A549 (cell line): ENCODE measurements at regions not wholly inside any gene's neighbourhood (a gene's known extent, or its start where the extent isn't known, plus 50 kb on each side); places are given as distances from the start of the nearest gene placed in this dataset.

Source experiments
- ATAC-seq, 2 experiments: fragments of 200-7000 bp in 1 of 2; fragments of >200 bp in 1 of 2; cut with Nextera tagmentation in 1 of 2; cut with Tn5 transposase in 1 of 2; 3 replicates each; pipeline versions ENCODE4 v1.8.0 to v1.9.1; 2018 to 2020; ENCODE audit warnings: mild to moderate bottlenecking in 1 of 2, moderate library complexity in 1 of 2
- CTCF ChIA-PET: fragments of 300-600 bp; sonication (Branson Sonifier 250); formaldehyde crosslinking; extraction: SDS; loops from one replicate; lab custom pipeline; 2021; ENCODE audit warnings: antibody characterized with exemption, inconsistent platforms; lab: Yijun Ruan, JAX
- POLR2A ChIA-PET: fragments of 350-600 bp; formaldehyde crosslinking; extraction: SDS; loops from one replicate; lab custom pipeline; 2021; ENCODE audit warnings: antibody characterized with exemption, inconsistent platforms; lab: Yijun Ruan, JAX
- DNase-seq, 2 experiments: peaks; one replicate each; pipeline versions ENCODE4 v3.0.0 to v3.0.0-alpha.2; 2011 to 2016; ENCODE audit warnings: low read depth in 1 of 2, low spot score in 1 of 2
- FAIRE-seq: peaks from 2 replicates; lab custom pipeline; 2011; peaks lifted over from hg19 to GRCh38; lab: Jason Lieb, UNC
- H3K27ac ChIP-seq, 2 experiments: fragments of >200 bp; sonication (Bioruptor Twin); formaldehyde crosslinking; 3 replicates each; pipeline ENCODE4 v1.5.1; 2016 to 2017
- H3K4me1 ChIP-seq: fragments of >200 bp; sonication (Bioruptor Twin); formaldehyde crosslinking; 3 replicates; pipeline ENCODE4 v1.6.1; 2016
- H3K4me2 ChIP-seq: fragments of >200 bp; sonication (Bioruptor Twin); formaldehyde crosslinking; 3 replicates; pipeline ENCODE4 v1.6.1; 2016
- H3K4me3 ChIP-seq: fragments of >200 bp; sonication (Bioruptor Twin); formaldehyde crosslinking; 3 replicates; pipeline ENCODE4 v1.5.1; 2016
- H3K9me3 ChIP-seq: fragments of >200 bp; sonication (Bioruptor Twin); formaldehyde crosslinking; 3 replicates; pipeline ENCODE4 v1.6.1; 2016
- EHF ChIP-seq: fragments of 250-450 bp; sonication (Bioruptor Pico); IDR thresholded peaks from 2 replicates; pipeline ENCODE4 v1.5.0; 2020; ENCODE audit warnings: mild to moderate bottlenecking
- FOXS1 ChIP-seq: fragments of 250-450 bp; sonication (Bioruptor Pico); IDR thresholded peaks from 2 replicates; pipeline ENCODE4 v1.5.0; 2020; ENCODE audit warnings: mild to moderate bottlenecking, moderate library complexity
- HDAC2 ChIP-seq: fragments of 200-600 bp; sonication (generic); IDR thresholded peaks from 2 replicates; pipeline ENCODE4 v1.6.1; 2016
- HOXB13 ChIP-seq: fragments of 250-450 bp; sonication (Bioruptor Pico); IDR thresholded peaks from 2 replicates; pipeline ENCODE4 v1.5.0; 2020; ENCODE audit warnings: low read depth, mild to moderate bottlenecking, moderate library complexity
- JUNB ChIP-seq: fragments of >200 bp; sonication (Bioruptor Twin); formaldehyde crosslinking; IDR thresholded peaks from 2 replicates; pipeline ENCODE4 v1.6.1; 2016
- KDM5A ChIP-seq: fragments of 200-600 bp; sonication (generic); IDR thresholded peaks from 2 replicates; pipeline ENCODE4 v1.6.1; 2016; ENCODE audit warnings: antibody characterized with exemption, mild to moderate bottlenecking
- PHF8 ChIP-seq: fragments of 200-600 bp; sonication (generic); IDR thresholded peaks from 2 replicates; pipeline ENCODE4 v1.6.1; 2016; ENCODE audit warnings: low read depth, mild to moderate bottlenecking, antibody characterized with exemption, moderate library complexity, borderline replicate concordance
- RAD21 ChIP-seq, 2 experiments: fragments of >200 bp in 1 of 2; sonication (Bioruptor Twin) in 1 of 2; formaldehyde crosslinking in 1 of 2; IDR thresholded peaks in 1 of 2; conservative IDR thresholded peaks in 1 of 2; 2 replicates in 1 of 2; 3 replicates in 1 of 2; pipeline ENCODE4 v1.6.1; 2012 to 2018; ENCODE audit warnings: inconsistent platforms in 1 of 2
- RARB ChIP-seq: fragments of 250-450 bp; sonication (Bioruptor Pico); IDR thresholded peaks from 2 replicates; pipeline ENCODE4 v1.8.0; 2021; ENCODE audit warnings: mild to moderate bottlenecking, moderate library complexity
- RCOR1 ChIP-seq: fragments of 150-350 bp; IDR thresholded peaks from 2 replicates; pipeline ENCODE4 v1.6.1; 2014; ENCODE audit warnings: antibody characterized with exemption, low read length, low read depth
- SREBF2 ChIP-seq: fragments of 450-650 bp; IDR thresholded peaks from 2 replicates; pipeline ENCODE4 v1.6.1; 2014; ENCODE audit warnings: mild to moderate bottlenecking, moderate library complexity
- ZC3H11A ChIP-seq: fragments of 450-650 bp; IDR thresholded peaks from 2 replicates; pipeline ENCODE4 v1.6.1; 2014; ENCODE audit warnings: antibody characterized with exemption, mild to moderate bottlenecking
- ZFP36 ChIP-seq: fragments of 450-650 bp; IDR thresholded peaks from 2 replicates; pipeline ENCODE4 v1.6.1; 2014; ENCODE audit warnings: borderline replicate concordance; ENCODE audit not compliant: partially characterized antibody
- ZNF302 ChIP-seq: fragments of 250-450 bp; sonication (Bioruptor Pico); IDR thresholded peaks from 2 replicates; pipeline ENCODE4 v1.9.0; 2021; ENCODE audit warnings: inconsistent platforms, mild to moderate bottlenecking, moderate library complexity
- WGBS: methylation state at CpG from one replicate; pipeline ENCODE4 v1.1.6; 2017; ENCODE audit errors: missing lambda C conversion rate; 5-methylcytosine and 5-hydroxymethylcytosine counted together
- TF ChIP-seq, protein P1 (sequence below): fragments of 200-600 bp; sonication (generic); IDR thresholded peaks from 2 replicates; pipeline ENCODE4 v1.6.1; 2016; ENCODE audit warnings: antibody characterized with exemption, mild to moderate bottlenecking, moderate library complexity
- TF ChIP-seq, protein P2 (sequence below): fragments of 150-350 bp; IDR thresholded peaks from 2 replicates; pipeline ENCODE4 v1.6.1; 2014; ENCODE audit warnings: low read depth, mild to moderate bottlenecking, low read length
- TF ChIP-seq, protein P3 (sequence below): IDR thresholded peaks from 2 replicates; pipeline ENCODE4 v1.6.1; 2012; ENCODE audit warnings: low read depth, borderline replicate concordance
- TF ChIP-seq, protein P4 (sequence below): fragments of >200 bp; sonication (Bioruptor Twin); formaldehyde crosslinking; IDR thresholded peaks from 3 replicates; pipeline ENCODE4 v1.6.1; 2016
- TF ChIP-seq, protein P5 (sequence below): IDR thresholded peaks from 2 replicates; pipeline ENCODE4 v1.6.1; 2012
- TF ChIP-seq, protein P6 (sequence below): fragments of 450-650 bp; IDR thresholded peaks from 2 replicates; pipeline ENCODE4 v1.6.1; 2014; ENCODE audit warnings: antibody characterized with exemption

DNA sequence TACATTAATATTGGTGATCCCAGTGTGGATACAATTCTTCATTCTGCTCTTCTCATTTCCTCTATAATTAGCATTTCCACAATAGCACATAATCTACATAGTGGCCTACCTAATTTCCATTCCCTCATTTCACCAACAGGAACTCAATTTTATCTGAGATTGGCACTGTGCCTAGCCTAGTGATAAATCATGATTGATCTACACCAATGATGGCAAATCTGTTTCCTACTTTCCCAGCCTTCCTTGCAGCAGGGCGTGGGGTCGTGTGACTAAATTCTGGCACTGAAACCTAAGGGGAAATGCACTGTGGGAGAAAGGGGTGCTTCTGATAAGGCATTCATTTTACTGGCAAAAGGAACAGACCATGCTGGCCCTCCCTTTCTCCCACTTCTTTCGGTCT, 66.6 kb upstream of the TOM1L1 start (continued):
- TF ChIP-seq, protein P1, sequence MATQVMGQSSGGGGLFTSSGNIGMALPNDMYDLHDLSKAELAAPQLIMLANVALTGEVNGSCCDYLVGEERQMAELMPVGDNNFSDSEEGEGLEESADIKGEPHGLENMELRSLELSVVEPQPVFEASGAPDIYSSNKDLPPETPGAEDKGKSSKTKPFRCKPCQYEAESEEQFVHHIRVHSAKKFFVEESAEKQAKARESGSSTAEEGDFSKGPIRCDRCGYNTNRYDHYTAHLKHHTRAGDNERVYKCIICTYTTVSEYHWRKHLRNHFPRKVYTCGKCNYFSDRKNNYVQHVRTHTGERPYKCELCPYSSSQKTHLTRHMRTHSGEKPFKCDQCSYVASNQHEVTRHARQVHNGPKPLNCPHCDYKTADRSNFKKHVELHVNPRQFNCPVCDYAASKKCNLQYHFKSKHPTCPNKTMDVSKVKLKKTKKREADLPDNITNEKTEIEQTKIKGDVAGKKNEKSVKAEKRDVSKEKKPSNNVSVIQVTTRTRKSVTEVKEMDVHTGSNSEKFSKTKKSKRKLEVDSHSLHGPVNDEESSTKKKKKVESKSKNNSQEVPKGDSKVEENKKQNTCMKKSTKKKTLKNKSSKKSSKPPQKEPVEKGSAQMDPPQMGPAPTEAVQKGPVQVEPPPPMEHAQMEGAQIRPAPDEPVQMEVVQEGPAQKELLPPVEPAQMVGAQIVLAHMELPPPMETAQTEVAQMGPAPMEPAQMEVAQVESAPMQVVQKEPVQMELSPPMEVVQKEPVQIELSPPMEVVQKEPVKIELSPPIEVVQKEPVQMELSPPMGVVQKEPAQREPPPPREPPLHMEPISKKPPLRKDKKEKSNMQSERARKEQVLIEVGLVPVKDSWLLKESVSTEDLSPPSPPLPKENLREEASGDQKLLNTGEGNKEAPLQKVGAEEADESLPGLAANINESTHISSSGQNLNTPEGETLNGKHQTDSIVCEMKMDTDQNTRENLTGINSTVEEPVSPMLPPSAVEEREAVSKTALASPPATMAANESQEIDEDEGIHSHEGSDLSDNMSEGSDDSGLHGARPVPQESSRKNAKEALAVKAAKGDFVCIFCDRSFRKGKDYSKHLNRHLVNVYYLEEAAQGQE: no peak
- TF ChIP-seq PHF8 (no peak), RCOR1 (no peak), RARB (no peak), FOXS1 (no peak)

DNA sequence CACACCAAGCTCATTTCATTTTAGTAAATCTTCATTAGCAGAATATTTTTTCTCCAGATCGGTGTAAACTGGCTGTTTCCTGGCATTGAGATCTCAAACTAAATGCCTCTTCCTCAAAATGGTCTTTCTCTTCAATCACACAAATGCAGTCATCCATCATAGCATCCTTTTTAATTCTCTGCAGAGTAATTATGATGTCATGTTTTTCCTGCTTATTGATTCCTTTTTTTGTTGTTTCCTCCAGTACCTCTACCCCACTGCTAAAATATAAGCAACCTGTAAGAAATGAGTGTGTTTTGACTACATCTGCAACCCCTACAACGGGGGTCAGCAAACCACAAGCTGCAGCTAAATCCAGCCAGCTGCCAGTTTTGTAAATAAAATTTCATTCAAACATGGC, 65.6 kb upstream of the TOM1L1 start:
- Histone ChIP-seq H3K4me1 (no peaks in the 10 kb centered on the region), H3K4me2 (no peak overlapping the region), H3K4me3 (no peak overlapping the region), H3K9me3 (no peaks in the 10 kb centered on the region), H3K27ac (no peak overlapping the region)
- ATAC-seq: no peak
- ChIA-PET CTCF (no interaction called here), POLR2A (no interaction called here)
- 5% methylated on average over 2 of the region's 2 CpGs for whole genome bisulfite sequencing
- TF ChIP-seq, protein P2, sequence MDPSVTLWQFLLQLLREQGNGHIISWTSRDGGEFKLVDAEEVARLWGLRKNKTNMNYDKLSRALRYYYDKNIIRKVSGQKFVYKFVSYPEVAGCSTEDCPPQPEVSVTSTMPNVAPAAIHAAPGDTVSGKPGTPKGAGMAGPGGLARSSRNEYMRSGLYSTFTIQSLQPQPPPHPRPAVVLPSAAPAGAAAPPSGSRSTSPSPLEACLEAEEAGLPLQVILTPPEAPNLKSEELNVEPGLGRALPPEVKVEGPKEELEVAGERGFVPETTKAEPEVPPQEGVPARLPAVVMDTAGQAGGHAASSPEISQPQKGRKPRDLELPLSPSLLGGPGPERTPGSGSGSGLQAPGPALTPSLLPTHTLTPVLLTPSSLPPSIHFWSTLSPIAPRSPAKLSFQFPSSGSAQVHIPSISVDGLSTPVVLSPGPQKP: no peak
- TF ChIP-seq SREBF2 (no peak), RCOR1 (no peak), HOXB13 (CRISPR knock-in tag) (no peak), FOXS1 (no peak)
- TF ChIP-seq, protein P3, sequence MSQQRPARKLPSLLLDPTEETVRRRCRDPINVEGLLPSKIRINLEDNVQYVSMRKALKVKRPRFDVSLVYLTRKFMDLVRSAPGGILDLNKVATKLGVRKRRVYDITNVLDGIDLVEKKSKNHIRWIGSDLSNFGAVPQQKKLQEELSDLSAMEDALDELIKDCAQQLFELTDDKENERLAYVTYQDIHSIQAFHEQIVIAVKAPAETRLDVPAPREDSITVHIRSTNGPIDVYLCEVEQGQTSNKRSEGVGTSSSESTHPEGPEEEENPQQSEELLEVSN: no peak
- no peak for FAIRE-seq
- no peak for DNase-seq

DNA sequence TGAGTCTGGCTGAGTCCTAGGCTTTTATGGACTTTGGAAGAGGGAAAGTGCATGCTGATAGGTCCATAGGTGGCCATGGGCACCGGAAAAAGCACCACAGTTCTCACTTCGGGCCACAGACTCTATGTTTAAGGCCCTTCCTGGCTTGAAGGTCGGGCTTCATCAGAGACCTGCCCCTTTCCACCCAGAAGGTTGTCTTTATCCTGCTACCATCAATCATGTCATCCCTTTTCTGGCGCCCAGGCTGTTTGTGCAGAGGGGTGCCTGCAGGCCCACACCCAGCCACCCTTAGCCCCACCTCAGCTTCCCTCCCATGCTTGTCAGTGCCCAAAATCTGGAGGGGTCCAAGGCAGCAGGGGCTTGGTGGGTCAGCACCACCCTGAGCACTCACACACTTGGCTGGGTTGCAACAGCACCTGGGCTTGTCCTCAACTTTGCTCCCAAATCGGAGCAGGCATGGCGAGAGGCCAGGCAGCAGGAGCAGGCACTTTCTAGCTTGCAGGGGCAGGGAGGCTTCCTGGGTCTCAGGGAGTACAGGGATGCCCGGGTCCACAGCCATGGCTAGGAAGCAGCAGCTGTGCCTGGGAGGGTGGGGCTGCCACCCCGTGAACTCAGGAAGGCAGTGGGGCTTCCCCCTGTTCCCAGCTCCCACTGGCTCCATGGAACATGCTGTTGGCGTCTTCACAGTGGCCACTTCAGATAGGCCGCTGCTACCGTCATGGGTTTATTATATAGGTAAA, 63.8 kb upstream of the TOM1L1 start:
- no peaks in the 10 kb centered on the region for H3K9me3 ChIP-seq
- ChIA-PET CTCF (no interaction called here), POLR2A (no interaction called here)
- DNase-seq (no peak), FAIRE-seq (no peak), ATAC-seq (no peak)
- H3K4me1 ChIP-seq: no peaks in the 10 kb centered on the region
- H3K27ac ChIP-seq: no peak overlapping the region
- no peak overlapping the region for H3K4me2 ChIP-seq
- WGBS: 21% methylated on average over 11 of the region's 11 CpGs
- TF ChIP-seq, protein P4, sequence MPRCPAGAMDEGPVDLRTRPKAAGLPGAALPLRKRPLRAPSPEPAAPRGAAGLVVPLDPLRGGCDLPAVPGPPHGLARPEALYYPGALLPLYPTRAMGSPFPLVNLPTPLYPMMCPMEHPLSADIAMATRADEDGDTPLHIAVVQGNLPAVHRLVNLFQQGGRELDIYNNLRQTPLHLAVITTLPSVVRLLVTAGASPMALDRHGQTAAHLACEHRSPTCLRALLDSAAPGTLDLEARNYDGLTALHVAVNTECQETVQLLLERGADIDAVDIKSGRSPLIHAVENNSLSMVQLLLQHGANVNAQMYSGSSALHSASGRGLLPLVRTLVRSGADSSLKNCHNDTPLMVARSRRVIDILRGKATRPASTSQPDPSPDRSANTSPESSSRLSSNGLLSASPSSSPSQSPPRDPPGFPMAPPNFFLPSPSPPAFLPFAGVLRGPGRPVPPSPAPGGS: no peak
- no peak overlapping the region for H3K4me3 ChIP-seq

DNA sequence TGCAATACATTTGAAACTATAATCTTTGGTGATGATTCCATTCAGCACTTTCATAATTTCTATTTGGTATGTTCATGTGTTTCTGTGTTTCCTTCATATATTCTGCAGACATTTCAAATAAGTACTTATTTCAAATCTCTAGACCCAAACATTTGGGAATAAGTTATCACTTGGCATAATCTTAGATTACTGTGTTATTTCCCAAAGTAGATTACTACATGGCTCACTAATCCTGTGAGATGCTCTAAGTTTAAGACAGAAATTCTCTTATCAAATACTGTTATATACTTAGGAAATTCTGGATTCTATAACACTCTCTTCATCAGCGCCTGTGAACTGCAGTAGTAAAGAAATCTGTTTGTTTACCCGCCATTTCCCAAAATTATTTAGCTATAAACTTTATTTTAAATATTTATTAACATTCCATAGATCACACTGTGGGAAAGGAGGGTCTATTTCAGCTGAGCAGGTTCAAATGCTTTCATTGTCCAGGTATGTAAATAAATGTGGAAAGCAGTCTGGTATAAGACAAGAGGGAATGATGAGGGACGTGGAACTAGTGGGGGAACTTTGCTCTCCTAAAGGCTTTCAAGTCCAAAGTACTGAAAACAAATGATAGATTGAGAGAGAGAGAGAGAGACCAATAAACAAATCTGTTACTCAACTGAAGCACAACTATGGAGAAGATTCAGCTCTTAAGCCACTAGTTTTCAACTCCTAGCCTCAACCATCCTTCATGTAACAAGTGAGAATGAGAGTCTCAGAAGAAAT, 61.8 kb upstream of the TOM1L1 start:
- no peaks in the 10 kb centered on the region for H3K4me1 ChIP-seq
- no peak overlapping the region for H3K4me3 ChIP-seq
- no peak for ATAC-seq
- H3K4me2 ChIP-seq: no peak overlapping the region
- POLR2A ChIA-PET: no interaction called here
- no peak for DNase-seq
- CTCF ChIA-PET: interaction anchor here (1.2 kb wide), 1 partner anchor 53 kb away, joined by 3 read pairs; no protein-coding TSS in a partner anchor
- WGBS: 3% methylated on average over 3 of the region's 3 CpGs
- no peak overlapping the region for H3K27ac ChIP-seq
- FAIRE-seq: no peak
- no peaks in the 10 kb centered on the region for H3K9me3 ChIP-seq
- TF ChIP-seq, protein P5, sequence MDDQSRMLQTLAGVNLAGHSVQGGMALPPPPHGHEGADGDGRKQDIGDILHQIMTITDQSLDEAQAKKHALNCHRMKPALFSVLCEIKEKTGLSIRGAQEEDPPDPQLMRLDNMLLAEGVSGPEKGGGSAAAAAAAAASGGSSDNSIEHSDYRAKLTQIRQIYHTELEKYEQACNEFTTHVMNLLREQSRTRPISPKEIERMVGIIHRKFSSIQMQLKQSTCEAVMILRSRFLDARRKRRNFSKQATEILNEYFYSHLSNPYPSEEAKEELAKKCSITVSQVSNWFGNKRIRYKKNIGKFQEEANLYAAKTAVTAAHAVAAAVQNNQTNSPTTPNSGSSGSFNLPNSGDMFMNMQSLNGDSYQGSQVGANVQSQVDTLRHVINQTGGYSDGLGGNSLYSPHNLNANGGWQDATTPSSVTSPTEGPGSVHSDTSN: no peak
- TF ChIP-seq ZFP36 (no peak), HDAC2 (no peak), EHF (CRISPR knock-in tag) (no peak), KDM5A (no peak), JUNB (no peak), RARB (no peak), ZNF302 (CRISPR knock-in tag) (no peak), RAD21 (conservative IDR thresholded peaks at IDR 0.05 in 1 of 2, IDR thresholded peaks at IDR 0.05 in 1 of 2) (no peak), ZC3H11A (no peak)
- TF ChIP-seq, protein P6, sequence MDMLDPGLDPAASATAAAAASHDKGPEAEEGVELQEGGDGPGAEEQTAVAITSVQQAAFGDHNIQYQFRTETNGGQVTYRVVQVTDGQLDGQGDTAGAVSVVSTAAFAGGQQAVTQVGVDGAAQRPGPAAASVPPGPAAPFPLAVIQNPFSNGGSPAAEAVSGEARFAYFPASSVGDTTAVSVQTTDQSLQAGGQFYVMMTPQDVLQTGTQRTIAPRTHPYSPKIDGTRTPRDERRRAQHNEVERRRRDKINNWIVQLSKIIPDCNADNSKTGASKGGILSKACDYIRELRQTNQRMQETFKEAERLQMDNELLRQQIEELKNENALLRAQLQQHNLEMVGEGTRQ: no peak
